ENCODE measurements at regions not wholly inside any gene's neighbourhood (a gene's known extent, or its start where the extent isn't known, plus 50 kb on each side); places are given as distances from the start of the nearest gene placed in this dataset.

DNA sequence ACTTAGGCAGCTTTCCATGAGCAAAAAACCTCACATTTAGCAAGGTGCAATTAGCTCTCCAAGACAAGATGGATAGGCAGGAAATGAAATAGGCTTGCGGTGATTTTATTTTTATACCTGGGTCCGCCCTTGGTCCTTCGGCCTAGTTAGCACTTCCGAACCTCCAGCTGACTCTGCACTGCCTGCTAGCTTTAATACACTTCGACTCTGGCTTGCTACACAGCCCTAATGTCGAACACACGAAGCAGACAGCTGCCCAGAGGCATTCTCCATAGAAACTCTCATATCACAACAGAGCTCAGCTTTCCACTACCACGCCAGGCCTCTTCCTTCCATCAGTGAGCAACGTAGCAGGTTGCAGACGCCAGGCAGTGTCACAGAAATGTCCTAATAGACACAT lies 688.0 kb downstream of the VRK1 start:
- TF ChIP-seq, protein P1, sequence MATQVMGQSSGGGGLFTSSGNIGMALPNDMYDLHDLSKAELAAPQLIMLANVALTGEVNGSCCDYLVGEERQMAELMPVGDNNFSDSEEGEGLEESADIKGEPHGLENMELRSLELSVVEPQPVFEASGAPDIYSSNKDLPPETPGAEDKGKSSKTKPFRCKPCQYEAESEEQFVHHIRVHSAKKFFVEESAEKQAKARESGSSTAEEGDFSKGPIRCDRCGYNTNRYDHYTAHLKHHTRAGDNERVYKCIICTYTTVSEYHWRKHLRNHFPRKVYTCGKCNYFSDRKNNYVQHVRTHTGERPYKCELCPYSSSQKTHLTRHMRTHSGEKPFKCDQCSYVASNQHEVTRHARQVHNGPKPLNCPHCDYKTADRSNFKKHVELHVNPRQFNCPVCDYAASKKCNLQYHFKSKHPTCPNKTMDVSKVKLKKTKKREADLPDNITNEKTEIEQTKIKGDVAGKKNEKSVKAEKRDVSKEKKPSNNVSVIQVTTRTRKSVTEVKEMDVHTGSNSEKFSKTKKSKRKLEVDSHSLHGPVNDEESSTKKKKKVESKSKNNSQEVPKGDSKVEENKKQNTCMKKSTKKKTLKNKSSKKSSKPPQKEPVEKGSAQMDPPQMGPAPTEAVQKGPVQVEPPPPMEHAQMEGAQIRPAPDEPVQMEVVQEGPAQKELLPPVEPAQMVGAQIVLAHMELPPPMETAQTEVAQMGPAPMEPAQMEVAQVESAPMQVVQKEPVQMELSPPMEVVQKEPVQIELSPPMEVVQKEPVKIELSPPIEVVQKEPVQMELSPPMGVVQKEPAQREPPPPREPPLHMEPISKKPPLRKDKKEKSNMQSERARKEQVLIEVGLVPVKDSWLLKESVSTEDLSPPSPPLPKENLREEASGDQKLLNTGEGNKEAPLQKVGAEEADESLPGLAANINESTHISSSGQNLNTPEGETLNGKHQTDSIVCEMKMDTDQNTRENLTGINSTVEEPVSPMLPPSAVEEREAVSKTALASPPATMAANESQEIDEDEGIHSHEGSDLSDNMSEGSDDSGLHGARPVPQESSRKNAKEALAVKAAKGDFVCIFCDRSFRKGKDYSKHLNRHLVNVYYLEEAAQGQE (IDR thresholded peaks at IDR 0.05; ENCODE audit: low read depth), result no peak
- TF ChIP-seq CEBPB (IDR thresholded peaks at IDR 0.05) (no peak), MAX (IDR thresholded peaks at IDR 0.05) (no peak), YY1 (IDR thresholded peaks at IDR 0.05; ENCODE audit: low read depth) (no peak), TCF12 (IDR thresholded peaks at IDR 0.05; ENCODE audit: low read depth) (no peak), TAF1 (IDR thresholded peaks at IDR 0.05; ENCODE audit: low read depth) (no peak), EP300 (IDR thresholded peaks at IDR 0.05; ENCODE audit: borderline replicate concordance) (no peak), NFIC (IDR thresholded peaks at IDR 0.05) (no peak), CREB1 (IDR thresholded peaks at IDR 0.05; ENCODE audit: low read depth) (no peak), RAD21 (IDR thresholded peaks at IDR 0.05; ENCODE audit: low read depth) (no peak), FOXM1 (IDR thresholded peaks at IDR 0.05; ENCODE audit: borderline replicate concordance, low read depth) (no peak), USF1 (IDR thresholded peaks at IDR 0.05) (no peak)
